ENCODE measurements at regions not wholly inside any gene's neighbourhood (a gene's known extent, or its start where the extent isn't known, plus 50 kb on each side); places are given as distances from the start of the nearest gene placed in this dataset.
"Not testable (repeated sequence)": the region's sequence is repeated elsewhere in the genome, so short reads cannot be mapped to it uniquely, and the experiment has no call there.

DNA sequence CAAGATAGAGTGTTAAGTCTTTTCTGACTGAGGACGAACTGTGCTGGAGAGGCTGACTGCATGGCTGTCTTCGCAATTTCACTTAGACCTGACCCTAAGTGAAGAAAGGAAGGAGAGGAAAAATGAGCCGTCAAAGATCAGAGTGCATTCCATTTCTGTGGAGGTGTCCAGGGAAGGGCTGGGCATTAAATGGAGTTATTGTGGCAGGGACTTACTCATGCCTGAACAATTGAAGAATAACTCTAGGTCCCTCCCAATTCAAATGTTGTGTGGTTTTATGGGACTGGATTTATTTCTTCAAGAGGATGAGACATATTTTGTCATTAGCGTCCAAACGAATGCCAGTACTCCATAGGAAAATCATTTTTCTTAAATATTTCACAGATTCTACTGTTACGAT lies 187.3 kb upstream of the CFAP20DC start:
- 99% methylated on average over 6 of the region's 6 CpGs for WGBS
- Histone ChIP-seq H3K27ac (ENCODE audit: low read depth in 1 of 2, low read length in 1 of 2) (no peak overlapping the region), H3K36me3 (ENCODE audit: control insufficient read depth in 2 of 2, insufficient read depth in 2 of 2, low read length in 1 of 2) (no peaks in the 10 kb centered on the region), H3K4me1 (ENCODE audit: control insufficient read depth in 2 of 2, insufficient read depth in 2 of 2, low read length in 2 of 2) (no peaks in the 10 kb centered on the region), H3K27me3 (ENCODE audit: control insufficient read depth in 2 of 2, insufficient read depth in 1 of 2, low read length in 1 of 2) (no peaks in the 10 kb centered on the region), H3K4me3 (ENCODE audit: low read length in 2 of 2) (no peak overlapping the region), H3K9me3 (ENCODE audit: control insufficient read depth in 2 of 2, insufficient read depth in 1 of 2, low read length in 1 of 2) (peaks cover 0 to 3% of the 10 kb centered on the region in 2 donors)
- DNase-seq (ENCODE audit: low read depth in 6 of 9, low spot score in 9 of 9), result no peak

DNA sequence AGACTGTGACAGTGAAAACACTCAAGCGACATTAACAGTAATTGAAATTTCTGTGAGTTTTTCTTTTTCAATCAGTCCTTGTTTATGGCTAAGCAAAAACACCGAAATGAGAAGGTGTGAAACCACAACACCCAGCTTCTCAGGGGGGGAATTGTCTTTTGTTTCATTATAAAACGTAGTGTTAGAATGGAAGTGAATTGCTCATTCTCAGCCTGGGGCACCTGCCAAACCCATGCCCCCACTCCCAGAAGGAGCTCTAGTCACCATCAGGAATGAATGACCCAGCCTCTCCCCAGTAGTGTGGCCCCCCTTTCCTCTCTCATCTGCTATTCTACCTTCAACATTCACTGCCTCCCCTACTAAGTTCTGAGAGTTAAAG lies 185.8 kb upstream of the CFAP20DC start:
- H3K9me3 ChIP-seq (ENCODE audit: control insufficient read depth in 2 of 2, insufficient read depth in 1 of 2, low read length in 1 of 2), result peaks cover 0 to 3% of the 10 kb centered on the region in 2 donors
- H3K4me1 ChIP-seq (ENCODE audit: control insufficient read depth in 2 of 2, insufficient read depth in 2 of 2, low read length in 2 of 2), result no peaks in the 10 kb centered on the region
- H3K36me3 ChIP-seq (ENCODE audit: control insufficient read depth in 2 of 2, insufficient read depth in 2 of 2, low read length in 1 of 2), result no peaks in the 10 kb centered on the region
- 47% methylated on average over 3 of the region's 3 CpGs for whole genome bisulfite sequencing
- no peak overlapping the region for H3K27ac ChIP-seq (ENCODE audit: low read depth in 1 of 2, low read length in 1 of 2)
- no peak for DNase-seq (ENCODE audit: low read depth in 6 of 9, low spot score in 9 of 9)
- no peak overlapping the region for H3K4me3 ChIP-seq (ENCODE audit: low read length in 2 of 2)
- no peaks in the 10 kb centered on the region for H3K27me3 ChIP-seq (ENCODE audit: control insufficient read depth in 2 of 2, insufficient read depth in 1 of 2, low read length in 1 of 2)

DNA sequence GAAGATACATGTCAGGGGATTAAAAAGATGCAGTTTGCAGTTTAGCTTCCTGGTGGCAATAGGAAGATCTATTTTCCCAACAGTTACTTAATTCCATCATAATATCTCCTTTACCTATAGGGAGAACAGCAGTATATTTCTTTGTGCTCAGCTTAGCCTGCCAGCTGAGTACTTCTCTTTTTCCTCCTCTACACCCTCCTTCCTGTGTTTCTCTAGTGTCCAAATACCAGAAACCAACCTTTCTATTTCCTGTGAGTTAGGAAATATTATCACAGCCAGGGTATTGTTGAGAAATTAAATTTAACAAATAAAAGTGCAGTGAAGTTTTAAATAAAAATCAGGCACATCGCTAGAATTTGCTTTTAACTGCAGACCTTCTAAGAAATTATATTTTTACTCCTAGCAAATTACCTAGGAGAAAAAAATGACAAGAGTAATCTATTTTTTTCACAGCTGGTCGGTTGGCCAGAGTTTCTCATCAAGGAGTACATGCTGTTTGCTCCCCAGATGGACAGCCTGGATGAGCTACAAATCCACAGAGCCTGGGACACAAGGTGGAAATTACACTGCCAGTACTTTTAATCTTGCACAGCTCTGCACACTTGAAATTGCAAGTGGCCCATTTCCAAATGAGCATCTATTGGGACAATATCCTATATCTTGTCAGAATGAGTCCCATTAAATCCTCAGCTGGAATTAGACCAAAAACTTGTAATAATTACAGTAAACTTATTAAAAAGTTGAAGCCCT lies 185.2 kb upstream of the CFAP20DC start:
- Histone ChIP-seq H3K27me3 (ENCODE audit: control insufficient read depth in 2 of 2, insufficient read depth in 1 of 2, low read length in 1 of 2) (no peaks in the 10 kb centered on the region), H3K27ac (ENCODE audit: low read depth in 1 of 2, low read length in 1 of 2) (no peak overlapping the region), H3K4me1 (ENCODE audit: control insufficient read depth in 2 of 2, insufficient read depth in 2 of 2, low read length in 2 of 2) (no peaks in the 10 kb centered on the region), H3K9me3 (ENCODE audit: control insufficient read depth in 2 of 2, insufficient read depth in 1 of 2, low read length in 1 of 2) (peaks cover under 1 to 7% of the 10 kb centered on the region in 2 donors), H3K36me3 (ENCODE audit: control insufficient read depth in 2 of 2, insufficient read depth in 2 of 2, low read length in 1 of 2) (no peaks in the 10 kb centered on the region), H3K4me3 (ENCODE audit: low read length in 2 of 2) (no peak overlapping the region)
- WGBS, result 81% methylated on average over 2 of the region's 2 CpGs
- DNase-seq (ENCODE audit: low read depth in 6 of 9, low spot score in 9 of 9), result no peak

DNA sequence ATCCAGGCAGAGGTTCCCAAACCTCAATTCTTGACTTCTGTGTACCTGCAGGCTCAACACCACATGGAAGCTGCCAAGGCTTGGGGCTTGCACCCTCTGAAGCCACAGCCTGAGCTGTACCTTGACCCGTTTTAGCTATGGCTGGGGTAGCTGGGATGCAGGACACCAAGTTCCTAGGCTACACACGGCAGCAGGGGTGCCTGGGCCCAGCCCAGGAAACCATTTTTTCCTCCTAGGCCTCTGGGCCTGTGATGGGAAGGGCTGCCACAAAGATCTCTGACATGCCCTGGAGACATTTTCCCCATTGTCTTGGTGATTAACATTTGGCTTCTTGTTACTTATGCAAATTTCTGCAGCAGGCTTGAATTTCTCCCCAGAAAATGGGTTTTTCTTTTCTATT lies 180.6 kb upstream of the CFAP20DC start:
- not testable (repeated sequence) for H3K27me3 ChIP-seq (ENCODE audit: control insufficient read depth in 2 of 2, insufficient read depth in 1 of 2, low read length in 1 of 2); H3K9me3 ChIP-seq (ENCODE audit: control insufficient read depth in 2 of 2, insufficient read depth in 1 of 2, low read length in 1 of 2); H3K4me1 ChIP-seq (ENCODE audit: control insufficient read depth in 2 of 2, insufficient read depth in 2 of 2, low read length in 2 of 2); H3K4me3 ChIP-seq (ENCODE audit: low read length in 2 of 2); DNase-seq (ENCODE audit: low read depth in 6 of 9, low spot score in 9 of 9); H3K36me3 ChIP-seq (ENCODE audit: control insufficient read depth in 2 of 2, insufficient read depth in 2 of 2, low read length in 1 of 2); H3K27ac ChIP-seq (ENCODE audit: low read depth in 1 of 2, low read length in 1 of 2)
- WGBS, result 81% methylated on average over 2 of the region's 2 CpGs

DNA sequence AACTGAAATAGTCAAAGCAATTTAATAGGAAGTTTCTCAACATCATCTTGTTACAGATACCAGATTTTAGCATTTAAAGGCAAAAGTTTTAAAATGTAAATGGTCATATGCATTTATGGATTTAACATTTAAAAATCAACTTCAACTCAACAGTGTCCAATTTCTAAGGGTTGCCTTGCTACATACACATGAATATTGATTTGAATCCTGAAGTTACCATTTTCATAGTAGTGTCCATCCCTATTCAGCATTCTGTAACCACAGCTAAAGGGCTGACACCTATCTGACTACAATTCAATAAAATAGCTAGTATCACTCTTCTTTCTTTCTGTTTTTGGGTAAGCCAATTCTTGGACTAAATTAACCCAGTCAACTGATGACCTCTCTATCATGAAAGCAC lies 164.0 kb upstream of the CFAP20DC start:
- DNase-seq (ENCODE audit: low read depth in 6 of 9, low spot score in 9 of 9), result no peak
- H3K36me3 ChIP-seq (ENCODE audit: control insufficient read depth in 2 of 2, insufficient read depth in 2 of 2, low read length in 1 of 2), result no peaks in the 10 kb centered on the region

DNA sequence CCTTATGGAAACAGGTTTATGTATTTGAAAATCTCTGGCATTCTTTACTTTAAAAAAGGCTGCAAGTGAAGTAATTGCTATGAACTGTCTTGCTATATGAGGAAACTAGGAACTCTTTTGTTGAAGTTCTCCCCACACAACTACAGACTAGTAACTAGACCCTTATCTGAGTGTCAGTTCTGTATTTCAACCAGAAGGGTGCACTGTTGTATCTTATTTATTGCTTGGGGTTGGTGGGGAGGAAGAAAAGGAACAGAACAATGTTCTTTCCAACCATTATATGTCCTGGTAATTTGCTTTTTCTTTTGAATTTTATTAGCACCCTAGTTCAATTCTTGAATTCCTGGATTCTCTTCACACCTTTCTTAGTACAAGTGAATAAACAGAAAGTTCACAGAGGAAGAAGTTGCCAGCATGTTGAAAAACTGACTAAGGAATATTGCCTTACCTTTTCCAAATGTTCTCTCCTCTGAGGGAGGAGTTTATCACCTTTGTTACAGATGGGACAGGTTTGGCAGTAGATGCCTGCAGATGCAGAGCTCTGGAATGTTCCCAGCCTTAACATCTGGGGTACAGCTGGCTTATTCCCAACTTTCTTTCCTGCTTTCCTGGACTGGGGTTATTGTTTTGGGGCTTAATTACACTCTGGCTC lies 162.4 kb upstream of the CFAP20DC start:
- H3K4me3 ChIP-seq (ENCODE audit: low read length in 2 of 2), result no peak overlapping the region
- H3K27me3 ChIP-seq (ENCODE audit: control insufficient read depth in 2 of 2, insufficient read depth in 1 of 2, low read length in 1 of 2), result no peaks in the 10 kb centered on the region
- H3K9me3 ChIP-seq (ENCODE audit: control insufficient read depth in 2 of 2, insufficient read depth in 1 of 2, low read length in 1 of 2), result no peaks in the 10 kb centered on the region
- H3K27ac ChIP-seq (ENCODE audit: low read depth in 1 of 2, low read length in 1 of 2), result no peak overlapping the region
- H3K4me1 ChIP-seq (ENCODE audit: control insufficient read depth in 2 of 2, insufficient read depth in 2 of 2, low read length in 2 of 2), result no peaks in the 10 kb centered on the region
- peak in 8 of 9 donors; percentile 18 to 70 (median 34) for DNase-seq (ENCODE audit: low read depth in 6 of 9, low spot score in 9 of 9)
- no peaks in the 10 kb centered on the region for H3K36me3 ChIP-seq (ENCODE audit: control insufficient read depth in 2 of 2, insufficient read depth in 2 of 2, low read length in 1 of 2)

More for the DNA sequence above, 164.0 kb upstream of the CFAP20DC start:
- H3K27me3 ChIP-seq (ENCODE audit: control insufficient read depth in 2 of 2, insufficient read depth in 1 of 2, low read length in 1 of 2), result no peaks in the 10 kb centered on the region
- H3K27ac ChIP-seq (ENCODE audit: low read depth in 1 of 2, low read length in 1 of 2), result no peak overlapping the region
- H3K4me3 ChIP-seq (ENCODE audit: low read length in 2 of 2), result no peak overlapping the region
- no peaks in the 10 kb centered on the region for H3K4me1 ChIP-seq (ENCODE audit: control insufficient read depth in 2 of 2, insufficient read depth in 2 of 2, low read length in 2 of 2)
- no peaks in the 10 kb centered on the region for H3K9me3 ChIP-seq (ENCODE audit: control insufficient read depth in 2 of 2, insufficient read depth in 1 of 2, low read length in 1 of 2)

DNA sequence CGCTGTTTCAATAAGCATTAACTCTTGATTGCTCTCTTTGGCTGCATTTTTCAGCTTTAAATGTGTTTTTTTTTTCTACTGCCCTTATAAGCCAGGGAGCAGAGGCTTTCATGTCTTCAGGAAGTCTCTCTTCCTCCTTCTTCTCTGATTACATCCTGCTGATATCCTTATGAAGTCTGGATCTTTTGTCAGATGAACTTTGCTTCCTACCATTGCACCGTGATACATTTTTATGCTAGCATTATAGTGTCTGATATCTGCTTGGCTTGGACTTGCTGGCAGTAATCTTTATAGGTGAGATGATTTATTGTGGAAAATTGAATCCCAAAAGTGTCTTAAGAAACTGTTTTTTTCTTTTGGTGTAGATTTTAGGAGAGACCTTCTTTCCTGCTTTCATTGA lies 160.4 kb upstream of the CFAP20DC start:
- no peaks in the 10 kb centered on the region for H3K27me3 ChIP-seq (ENCODE audit: control insufficient read depth in 2 of 2, insufficient read depth in 1 of 2, low read length in 1 of 2)

DNA sequence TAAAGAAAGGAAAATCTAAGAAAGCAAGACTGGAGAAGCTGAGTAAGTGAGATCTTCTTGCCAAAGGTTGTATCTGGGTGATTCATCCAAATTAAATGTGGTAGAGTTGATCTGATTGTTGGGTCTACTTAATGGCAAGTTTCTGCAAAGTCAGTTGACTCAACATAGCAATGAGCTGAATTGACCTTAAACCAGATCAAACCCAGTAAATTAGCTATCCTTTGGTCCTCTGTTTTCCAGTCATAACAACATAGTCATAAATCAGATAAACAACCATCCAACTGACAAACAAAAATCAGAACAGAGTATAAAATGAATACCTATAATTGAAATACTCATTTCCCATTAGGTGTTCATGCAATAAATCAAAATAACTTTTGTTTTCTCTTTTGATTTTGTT lies 142.6 kb upstream of the CFAP20DC start:
- Histone ChIP-seq H3K27me3 (ENCODE audit: control insufficient read depth in 2 of 2, insufficient read depth in 1 of 2, low read length in 1 of 2) (no peaks in the 10 kb centered on the region), H3K4me1 (ENCODE audit: control insufficient read depth in 2 of 2, insufficient read depth in 2 of 2, low read length in 2 of 2) (no peaks in the 10 kb centered on the region), H3K36me3 (ENCODE audit: control insufficient read depth in 2 of 2, insufficient read depth in 2 of 2, low read length in 1 of 2) (no peaks in the 10 kb centered on the region), H3K9me3 (ENCODE audit: control insufficient read depth in 2 of 2, insufficient read depth in 1 of 2, low read length in 1 of 2) (no peaks in the 10 kb centered on the region), H3K4me3 (ENCODE audit: low read length in 2 of 2) (no peak overlapping the region), H3K27ac (ENCODE audit: low read depth in 1 of 2, low read length in 1 of 2) (no peak overlapping the region)
- DNase-seq (ENCODE audit: low read depth in 6 of 9, low spot score in 9 of 9), result no peak

More for the DNA sequence above, 160.4 kb upstream of the CFAP20DC start:
- no peak overlapping the region for H3K4me3 ChIP-seq (ENCODE audit: low read length in 2 of 2)
- no peak for DNase-seq (ENCODE audit: low read depth in 6 of 9, low spot score in 9 of 9)
- no peak overlapping the region for H3K27ac ChIP-seq (ENCODE audit: low read depth in 1 of 2, low read length in 1 of 2)
- 49% methylated on average over 2 of the region's 2 CpGs for WGBS
- no peaks in the 10 kb centered on the region for H3K36me3 ChIP-seq (ENCODE audit: control insufficient read depth in 2 of 2, insufficient read depth in 2 of 2, low read length in 1 of 2)
- no peaks in the 10 kb centered on the region for H3K4me1 ChIP-seq (ENCODE audit: control insufficient read depth in 2 of 2, insufficient read depth in 2 of 2, low read length in 2 of 2)
- H3K9me3 ChIP-seq (ENCODE audit: control insufficient read depth in 2 of 2, insufficient read depth in 1 of 2, low read length in 1 of 2), result no peaks in the 10 kb centered on the region

DNA sequence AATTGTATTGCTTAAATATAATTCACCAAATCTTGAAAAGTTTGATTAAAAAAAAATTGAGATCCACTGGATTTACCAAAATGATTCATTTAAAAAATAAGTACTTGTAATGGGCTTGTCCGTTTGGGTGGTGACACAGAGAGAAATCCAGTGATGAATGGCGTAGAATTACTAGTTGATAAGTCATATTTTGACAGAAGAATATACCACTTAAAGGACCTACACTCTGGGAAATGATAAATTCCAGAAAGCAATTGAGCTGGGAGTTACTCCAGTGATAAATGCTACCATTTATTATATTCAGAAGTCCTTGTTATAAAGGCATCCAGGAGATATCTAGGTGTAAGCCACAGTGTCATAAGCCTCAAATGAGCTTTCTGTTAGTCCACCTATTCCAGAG lies 141.8 kb upstream of the CFAP20DC start:
- Histone ChIP-seq H3K4me3 (ENCODE audit: low read length in 2 of 2) (no peak overlapping the region), H3K36me3 (ENCODE audit: control insufficient read depth in 2 of 2, insufficient read depth in 2 of 2, low read length in 1 of 2) (no peaks in the 10 kb centered on the region), H3K9me3 (ENCODE audit: control insufficient read depth in 2 of 2, insufficient read depth in 1 of 2, low read length in 1 of 2) (no peaks in the 10 kb centered on the region), H3K27me3 (ENCODE audit: control insufficient read depth in 2 of 2, insufficient read depth in 1 of 2, low read length in 1 of 2) (no peaks in the 10 kb centered on the region), H3K4me1 (ENCODE audit: control insufficient read depth in 2 of 2, insufficient read depth in 2 of 2, low read length in 2 of 2) (no peaks in the 10 kb centered on the region), H3K27ac (ENCODE audit: low read depth in 1 of 2, low read length in 1 of 2) (no peak overlapping the region)
- DNase-seq (ENCODE audit: low read depth in 6 of 9, low spot score in 9 of 9), result no peak
- 94% methylated on average over 2 of the region's 2 CpGs for WGBS

All from thymus (tissue), 11 donors.